ENCODE measurements at regions not wholly inside any gene's neighbourhood (a gene's known extent, or its start where the extent isn't known, plus 50 kb on each side); places are given as distances from the start of the nearest gene placed in this dataset.

DNA sequence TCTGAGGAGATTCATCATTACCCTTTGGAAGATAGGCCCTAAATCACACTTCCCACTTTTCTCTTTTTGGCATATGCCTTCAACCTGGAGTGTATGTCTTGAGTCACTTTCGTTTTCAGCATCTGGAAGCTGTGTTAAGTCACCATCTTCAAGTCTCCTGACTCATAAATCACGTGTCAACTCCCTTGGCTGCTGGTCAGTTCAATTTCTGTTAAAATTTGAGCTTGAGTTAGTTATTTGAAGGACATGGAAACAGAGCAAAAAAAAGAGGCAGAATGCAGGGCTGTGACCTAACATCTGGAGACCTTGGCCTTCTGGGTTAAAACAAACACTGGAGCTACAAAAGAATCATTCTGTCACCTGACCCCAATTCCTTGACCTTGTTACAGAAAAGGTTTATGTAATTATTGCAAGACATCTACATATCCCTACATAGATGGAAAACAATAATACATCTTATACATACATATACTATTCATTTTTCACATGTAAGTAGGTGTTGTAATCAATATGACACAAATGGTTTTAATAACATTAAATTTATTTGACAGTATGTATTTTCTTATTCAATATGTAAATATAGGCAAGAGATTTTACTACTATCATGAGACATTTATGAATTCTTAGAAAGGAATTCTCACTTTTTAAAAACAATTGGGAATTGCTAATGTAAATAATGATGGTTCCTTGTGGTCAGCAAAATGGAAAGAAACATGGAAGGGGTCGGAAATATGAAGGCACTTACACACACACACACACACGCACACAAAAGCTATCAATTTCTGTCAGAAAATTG lies 169.7 kb upstream of the PHYHIPL start:
- TF ChIP-seq CTCF (IDR thresholded peaks at IDR 0.05) (no peak), EZH2 (IDR thresholded peaks at IDR 0.05; ENCODE audit: borderline replicate concordance, insufficient read depth, low read depth, low read length, poor library complexity, severe bottlenecking) (no peak)

All from B cell (primary cell).